ENCODE measurements at regions not wholly inside any gene's neighbourhood (a gene's known extent, or its start where the extent isn't known, plus 50 kb on each side); places are given as distances from the start of the nearest gene placed in this dataset.

DNA sequence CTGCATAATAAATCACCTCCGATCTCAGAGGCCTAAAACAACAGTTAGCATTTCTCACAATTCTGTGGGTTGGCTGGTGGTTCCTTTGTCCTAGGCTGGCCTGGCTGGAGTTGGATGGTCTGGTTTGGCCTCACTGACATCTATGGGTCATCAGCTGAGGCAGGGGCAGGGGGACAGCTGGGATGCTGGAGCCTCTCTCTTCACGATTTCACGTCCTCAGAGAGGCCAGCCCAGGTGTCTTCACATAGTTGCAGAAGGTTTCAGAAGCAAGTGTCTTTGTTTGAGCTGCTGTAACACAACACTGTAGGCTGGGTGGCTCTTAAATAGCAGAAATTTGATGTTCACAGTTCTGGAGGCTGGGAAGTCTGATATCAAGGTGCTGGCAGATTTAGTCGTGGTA lies 155.5 kb upstream of the CACNA1E start:
- no peak for DNase-seq (ENCODE audit: low spot score)

DNA sequence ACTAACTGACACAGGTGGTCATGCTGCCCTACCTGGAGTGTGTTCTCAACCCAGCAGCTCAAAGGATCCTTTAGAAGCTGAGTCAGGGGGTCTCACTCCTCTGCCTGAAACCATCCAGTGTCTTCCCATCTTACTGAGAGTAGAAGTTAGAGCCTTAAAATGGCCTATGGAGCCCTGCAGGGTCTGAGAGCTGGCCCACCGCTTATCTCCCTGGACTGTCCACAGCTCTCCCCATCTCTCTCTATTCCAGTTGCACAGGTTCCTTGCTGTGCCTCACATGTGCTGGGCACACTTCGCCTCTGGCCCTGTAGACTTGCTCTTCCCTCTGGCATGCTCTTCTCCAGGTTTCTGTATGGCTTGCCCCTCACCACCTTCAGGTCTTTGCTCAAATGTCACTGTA lies 148.6 kb upstream of the CACNA1E start:
- DNase-seq (ENCODE audit: low spot score): no peak

GRCh38 chr1:181335631-181336030 lies 147.7 kb upstream of the CACNA1E start:
- DNase-seq (ENCODE audit: low spot score): no peak

- DNase-seq (ENCODE audit: low spot score): no peak
Observed at GRCh38 chr1:181341026-181341632, 142.2 kb upstream of the CACNA1E start.

GRCh38 chr1:181344091-181344490 lies 139.2 kb upstream of the CACNA1E start:
- DNase-seq (ENCODE audit: low spot score): no peak

DNA sequence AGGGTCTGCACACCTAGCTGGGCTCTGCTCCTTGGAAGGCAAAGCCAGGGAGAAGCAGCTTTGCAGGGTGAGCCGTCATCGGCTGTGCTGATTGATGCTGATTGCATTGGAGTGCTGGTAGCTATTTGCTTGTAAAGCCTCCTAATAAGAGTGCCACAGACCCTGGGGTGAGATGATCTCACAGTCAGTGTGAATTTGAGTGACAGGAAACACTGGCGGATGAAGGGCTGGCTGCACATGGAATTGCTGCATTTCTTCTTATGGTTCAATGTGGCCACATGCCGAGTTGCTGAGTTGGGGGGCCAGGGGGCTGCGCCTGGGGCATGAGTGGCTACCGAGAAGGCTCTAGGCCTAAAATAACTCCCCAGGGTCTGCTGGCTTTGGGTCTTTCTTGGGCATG lies 138.2 kb upstream of the CACNA1E start:
- no peak for DNase-seq (ENCODE audit: low spot score)

GRCh38 chr1:181347495-181348390 lies 135.6 kb upstream of the CACNA1E start:
- DNase-seq (ENCODE audit: low spot score): no peak

DNA sequence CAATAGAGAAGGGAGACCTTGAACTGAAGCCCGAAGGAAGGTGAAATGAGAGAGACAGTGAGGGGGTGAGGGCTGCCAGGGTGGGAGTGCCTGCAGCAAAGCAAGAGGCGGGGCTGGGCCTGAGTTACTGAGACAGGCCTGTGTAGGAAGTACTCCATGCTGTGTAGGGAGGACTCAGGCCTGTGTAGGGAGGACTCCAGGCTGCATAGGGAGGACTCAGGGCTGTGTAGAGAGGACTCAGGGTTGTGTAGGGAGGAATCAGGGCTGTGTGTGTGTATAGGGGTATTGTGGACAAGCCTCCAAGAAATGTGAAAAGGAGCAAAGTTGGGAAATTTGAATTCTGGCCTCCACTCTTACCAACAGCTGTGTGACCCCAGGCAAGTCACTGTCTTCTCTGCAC lies 133.8 kb upstream of the CACNA1E start:
- no peak for DNase-seq (ENCODE audit: low spot score)

GRCh38 chr1:181350131-181350530 lies 133.2 kb upstream of the CACNA1E start:
- DNase-seq (ENCODE audit: low spot score): no peak

DNA sequence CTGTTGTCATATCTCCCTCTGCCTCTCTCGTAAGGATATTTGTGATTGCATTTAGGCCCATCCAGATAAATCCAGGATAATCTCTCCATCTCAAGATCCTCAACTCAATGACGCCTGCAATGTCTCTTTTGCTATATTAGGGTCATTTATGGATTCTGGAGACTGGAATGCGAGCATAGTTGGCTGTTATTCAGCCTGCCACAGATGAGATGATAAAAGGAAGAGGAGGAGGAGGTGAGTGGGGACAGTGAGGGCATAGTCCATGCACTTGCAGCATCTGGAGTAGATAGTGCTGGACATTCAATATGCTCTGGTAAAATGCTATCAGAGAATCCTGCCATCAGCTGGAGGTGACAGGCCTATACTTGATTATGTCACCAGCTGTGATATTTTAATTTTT lies 131.6 kb upstream of the CACNA1E start:
- DNase-seq (ENCODE audit: low spot score): no peak

DNA sequence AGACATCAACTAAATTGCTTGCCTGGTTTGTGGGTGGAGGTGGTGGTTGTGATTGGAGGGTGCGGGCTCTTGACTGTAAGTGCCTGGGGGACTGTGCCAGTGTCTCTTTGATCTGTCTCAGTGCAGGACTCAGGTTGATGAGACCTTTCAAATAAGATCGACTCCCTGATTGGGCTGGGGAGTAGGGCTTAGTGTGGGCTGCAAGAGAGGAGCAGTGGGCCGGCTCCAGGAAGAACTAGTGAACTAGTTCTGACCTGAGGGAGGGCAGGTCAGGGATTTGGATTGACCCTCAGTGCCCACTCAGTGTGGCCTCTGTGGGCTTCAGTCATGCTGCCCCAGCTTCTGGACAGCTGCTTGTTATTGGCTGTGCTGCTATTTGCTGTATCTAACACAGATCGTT lies 130.6 kb upstream of the CACNA1E start:
- DNase-seq (ENCODE audit: low spot score): no peak

DNA sequence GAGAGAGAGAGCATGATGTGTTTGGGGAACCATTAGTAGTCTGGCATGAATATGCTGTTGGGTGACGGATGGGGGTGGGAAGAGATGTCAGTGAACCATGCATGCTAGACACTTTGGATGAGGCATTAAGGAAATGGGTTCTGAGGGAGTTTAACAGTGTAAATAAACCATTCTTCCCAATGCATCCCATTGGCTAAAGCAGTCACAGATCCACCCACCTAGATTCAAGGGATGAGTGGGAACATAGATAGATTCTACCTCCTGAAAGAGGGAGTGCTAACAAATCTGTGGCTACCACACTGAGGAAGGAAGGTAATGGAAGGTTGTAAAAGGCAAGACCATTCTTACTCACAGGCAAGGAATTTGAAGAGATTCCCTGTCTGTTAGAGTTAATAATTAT lies 129.8 kb upstream of the CACNA1E start:
- DNase-seq (ENCODE audit: low spot score): no peak

- no peak for DNase-seq (ENCODE audit: low spot score)
Observed at GRCh38 chr1:181354865-181355264, 128.5 kb upstream of the CACNA1E start.

DNA sequence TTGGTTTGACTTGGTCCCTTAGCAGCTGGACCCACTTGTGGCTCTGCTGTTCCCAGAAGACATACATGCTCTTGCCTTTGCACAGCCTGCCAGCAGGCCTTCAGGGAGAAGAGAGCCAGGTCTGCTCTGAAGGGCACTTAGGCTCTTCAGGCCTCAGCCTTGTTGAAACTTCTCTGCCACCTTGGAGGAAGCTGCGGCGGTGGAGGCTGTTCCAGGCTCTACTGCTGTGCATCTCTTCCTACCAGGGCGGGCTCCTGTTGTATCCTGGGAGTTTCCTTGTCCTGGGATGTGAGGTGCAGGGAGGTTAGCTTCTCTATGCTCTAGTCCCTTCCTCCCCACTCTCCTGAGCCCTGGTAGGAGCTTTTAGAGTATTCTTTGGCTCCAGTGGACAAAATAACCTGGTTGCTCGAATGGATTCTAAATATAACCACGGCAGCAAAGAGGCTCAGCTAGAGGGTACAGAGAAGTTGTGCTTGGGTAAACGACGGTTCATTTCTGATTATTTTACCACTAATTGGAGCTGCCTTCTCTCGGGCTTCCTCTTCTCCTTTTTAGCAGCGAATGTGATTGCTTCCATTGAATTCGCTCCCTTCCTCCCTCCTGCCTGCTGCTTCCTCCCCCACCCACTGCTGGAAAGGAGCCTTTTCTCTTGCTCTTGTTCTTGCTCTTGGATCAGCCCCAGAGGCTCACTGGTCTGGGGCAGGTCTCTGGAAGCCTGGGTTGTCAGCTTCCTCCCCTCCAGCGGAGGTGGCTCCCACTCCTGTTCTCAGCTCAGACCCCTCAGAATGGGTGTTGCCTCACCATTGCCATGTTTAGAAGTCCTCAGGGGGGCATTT lies 126.6 kb upstream of the CACNA1E start:
- DNase-seq (ENCODE audit: low spot score): no peak

DNA sequence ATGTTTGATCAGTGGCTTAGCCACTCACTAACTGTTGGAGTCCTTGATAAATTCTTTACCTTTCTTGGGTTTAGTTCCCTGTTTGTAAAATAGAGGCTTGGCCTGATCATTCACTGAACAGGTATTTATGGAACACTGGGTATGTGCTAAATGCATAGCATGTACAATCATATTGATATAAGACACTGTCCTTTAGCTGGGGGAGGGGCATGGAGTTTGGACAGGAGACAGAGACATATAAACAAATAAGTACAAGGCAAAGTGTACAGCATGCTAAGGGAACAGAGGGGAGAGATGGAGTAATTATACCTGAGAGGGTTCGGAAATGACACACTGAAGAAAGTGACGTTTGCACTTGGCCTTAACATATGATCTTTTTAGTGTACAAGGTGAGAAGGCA lies 124.3 kb upstream of the CACNA1E start:
- DNase-seq (ENCODE audit: low spot score): no peak

GRCh38 chr1:181364801-181365200 lies 118.5 kb upstream of the CACNA1E start:
- DNase-seq (ENCODE audit: low spot score): no peak

DNA sequence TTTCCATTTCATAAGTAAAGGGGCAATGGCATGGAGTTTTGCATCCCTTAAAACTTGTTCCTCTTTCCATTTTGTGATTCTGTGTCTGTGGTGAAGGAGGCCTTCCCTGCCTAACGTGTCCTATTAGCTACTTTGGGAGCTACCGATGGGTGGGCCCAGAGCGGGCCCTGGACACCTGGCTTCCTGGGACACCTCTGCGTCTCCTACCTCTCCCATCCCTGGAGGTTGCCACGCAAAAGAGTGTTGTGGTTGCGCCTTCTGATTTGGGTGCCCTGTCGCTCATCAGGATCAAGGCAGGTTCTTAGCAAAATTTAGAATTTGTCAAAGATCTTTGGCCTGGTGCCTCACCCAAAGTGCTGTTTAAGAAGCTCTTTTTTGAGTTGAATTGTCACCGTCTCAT lies 116.4 kb upstream of the CACNA1E start:
- DNase-seq (ENCODE audit: low spot score): no peak

DNA sequence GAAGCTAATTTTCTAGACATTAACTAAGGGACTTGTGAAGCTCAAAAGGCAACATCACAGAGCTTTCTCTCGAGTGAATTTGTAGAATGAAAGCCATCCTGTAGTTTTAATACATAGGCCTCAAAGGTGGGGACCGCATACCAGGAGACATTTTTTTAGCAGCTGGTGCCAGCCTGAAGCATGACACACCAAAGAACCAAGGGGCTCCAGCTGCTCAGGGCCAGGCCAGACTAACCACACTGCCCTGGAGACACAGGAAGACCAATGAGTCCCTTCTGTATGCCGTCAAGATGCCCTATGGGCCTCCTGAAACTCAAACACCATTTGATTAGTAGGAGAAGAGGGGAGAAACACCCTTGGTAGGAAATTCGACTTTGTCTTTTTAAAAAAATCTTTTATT lies 113.9 kb upstream of the CACNA1E start:
- DNase-seq (ENCODE audit: low spot score): no peak

GRCh38 chr1:181383695-181384094 lies 99.6 kb upstream of the CACNA1E start:
- DNase-seq (ENCODE audit: low spot score): no peak

GRCh38 chr1:181386340-181386739 lies 97.0 kb upstream of the CACNA1E start:
- DNase-seq (ENCODE audit: low spot score): no peak

GRCh38 chr1:181386951-181387350 lies 96.4 kb upstream of the CACNA1E start:
- DNase-seq (ENCODE audit: low spot score): no peak

GRCh38 chr1:181387702-181388101 lies 95.6 kb upstream of the CACNA1E start:
- DNase-seq (ENCODE audit: low spot score): no peak

Data from activated CD4-positive, alpha-beta T cell treated with anti-CD3 and anti-CD28 coated beads, Interleukin-2, Interleukin-4, amounts not matched to agents 100 ng/mL and 50 ng/mL, durations not matched to agents 16 hours and 8 hours (primary cell).